NCI-H2107 treated with DMSO at 0.1 percent for 48 hours (cell line): ENCODE measurements at regions not wholly inside any gene's neighbourhood (a gene's known extent, or its start where the extent isn't known, plus 50 kb on each side); places are given as distances from the start of the nearest gene placed in this dataset.
"Not testable (repeated sequence)": the region's sequence is repeated elsewhere in the genome, so short reads cannot be mapped to it uniquely, and the experiment has no call there.

Experiments used
- DNase-seq: peaks from one replicate; lab custom pipeline; 2025; ENCODE audit not compliant: unreplicated experiment; lab: John Stamatoyannopoulos, UW

- no peak for DNase-seq
Measured at GRCh38 chr13:75963302-75963701, 327.2 kb downstream of the LMO7 start.

- no peak for DNase-seq
Measured at GRCh38 chr13:75961911-75962310, 325.8 kb downstream of the LMO7 start.

- DNase-seq: no peak
Measured at GRCh38 chr13:75960538-75960994, 324.4 kb downstream of the LMO7 start.

- peak; percentile 1 for DNase-seq
Measured at GRCh38 chr13:75959861-75960481, 323.8 kb downstream of the LMO7 start.

DNA sequence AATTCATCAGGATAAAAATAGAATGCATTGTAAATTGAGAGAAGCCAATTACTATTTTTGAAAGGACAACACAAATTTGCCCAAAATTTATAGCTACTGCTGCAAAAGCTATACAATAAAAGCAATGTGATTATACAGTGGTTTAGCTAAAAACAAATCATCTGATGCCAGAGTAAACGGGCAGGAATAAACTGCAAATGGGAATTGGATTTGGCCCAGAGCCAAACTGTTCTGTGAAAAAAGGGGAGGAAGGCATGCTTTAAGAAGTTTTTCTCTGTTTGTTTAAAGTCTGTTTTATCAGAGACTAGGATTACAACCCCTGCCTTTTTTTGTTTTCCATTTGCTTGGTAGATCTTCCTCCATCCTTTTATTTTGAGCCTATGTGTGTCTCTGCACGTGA, 317.5 kb downstream of the LMO7 start:
- not testable (repeated sequence) for DNase-seq

- DNase-seq: no peak
Measured at GRCh38 chr13:75947448-75947847, 311.3 kb downstream of the LMO7 start.

DNA sequence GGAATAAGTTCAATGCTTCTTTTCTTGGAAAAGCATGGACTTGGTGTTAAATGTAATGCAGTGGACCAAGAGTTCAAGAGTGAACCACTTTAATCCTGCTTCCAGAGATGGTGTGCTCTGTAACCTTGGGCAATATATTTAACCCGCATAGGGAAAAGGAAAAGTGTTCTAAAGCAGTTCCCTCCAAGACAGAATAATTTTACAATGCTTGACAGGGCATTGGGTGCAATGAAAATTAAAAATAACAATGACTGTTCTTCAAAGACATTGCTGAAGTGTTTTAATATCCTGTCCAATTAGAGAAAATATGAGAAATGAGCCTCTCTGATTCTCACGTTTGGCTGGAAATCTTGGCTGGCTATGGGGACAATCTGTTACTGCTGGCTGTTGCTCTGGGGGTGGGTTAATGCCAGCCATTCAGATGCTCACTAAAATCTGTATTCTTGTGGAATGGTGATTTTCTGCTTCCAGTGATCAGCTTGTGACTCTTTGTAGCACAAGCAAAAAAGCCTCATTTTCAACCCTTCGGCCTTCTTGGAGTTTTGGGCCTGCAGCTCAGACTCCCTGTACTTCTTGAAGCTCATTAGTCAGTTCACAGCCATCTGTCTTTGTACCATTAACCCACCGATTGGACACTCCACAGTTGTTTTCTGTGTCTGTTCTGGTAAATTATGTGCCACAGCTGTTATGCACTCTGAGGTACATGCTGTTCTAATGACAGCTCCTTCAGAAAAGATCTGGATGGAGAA, 310.6 kb downstream of the LMO7 start:
- DNase-seq: no peak

GRCh38 chr13:75945841-75946482, 309.8 kb downstream of the LMO7 start:
- no peak for DNase-seq

- DNase-seq: no peak
Measured at GRCh38 chr13:75938811-75939560, 302.9 kb downstream of the LMO7 start.

- DNase-seq: no peak
Measured at GRCh38 chr13:75936791-75937190, 300.7 kb downstream of the LMO7 start.

GRCh38 chr13:75935805-75936204, 299.7 kb downstream of the LMO7 start:
- no peak for DNase-seq

- no peak for DNase-seq
Measured at GRCh38 chr13:75934889-75935288, 298.8 kb downstream of the LMO7 start.

- DNase-seq: no peak
Measured at GRCh38 chr13:75932636-75933035, 296.5 kb downstream of the LMO7 start.

GRCh38 chr13:75931116-75931515, 295.0 kb downstream of the LMO7 start:
- no peak for DNase-seq

- DNase-seq: no peak
Measured at GRCh38 chr13:75929076-75929475, 292.9 kb downstream of the LMO7 start.

DNA sequence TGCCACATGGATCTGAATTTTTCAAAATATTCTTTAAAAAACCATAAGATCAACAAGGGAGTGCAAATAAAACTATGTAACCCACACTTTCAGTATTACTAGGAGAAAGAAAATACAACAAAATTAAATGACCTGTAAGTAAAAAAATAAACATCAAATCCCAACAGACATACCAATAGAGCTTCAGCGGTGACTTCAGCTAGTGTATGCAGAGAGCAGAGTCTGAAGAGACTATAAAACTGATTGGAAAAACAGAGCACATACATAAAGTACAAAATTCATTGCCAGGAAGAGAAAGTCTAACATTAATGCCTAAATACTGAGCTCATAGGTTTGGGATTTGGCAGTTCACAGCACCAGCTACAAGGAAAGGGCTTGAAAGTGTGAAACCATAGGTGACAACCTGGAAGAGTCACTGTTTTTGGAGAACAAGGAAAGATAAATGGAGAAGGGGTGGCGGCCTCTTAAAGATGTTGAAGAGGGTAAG, 291.1 kb downstream of the LMO7 start:
- no peak for DNase-seq

DNA sequence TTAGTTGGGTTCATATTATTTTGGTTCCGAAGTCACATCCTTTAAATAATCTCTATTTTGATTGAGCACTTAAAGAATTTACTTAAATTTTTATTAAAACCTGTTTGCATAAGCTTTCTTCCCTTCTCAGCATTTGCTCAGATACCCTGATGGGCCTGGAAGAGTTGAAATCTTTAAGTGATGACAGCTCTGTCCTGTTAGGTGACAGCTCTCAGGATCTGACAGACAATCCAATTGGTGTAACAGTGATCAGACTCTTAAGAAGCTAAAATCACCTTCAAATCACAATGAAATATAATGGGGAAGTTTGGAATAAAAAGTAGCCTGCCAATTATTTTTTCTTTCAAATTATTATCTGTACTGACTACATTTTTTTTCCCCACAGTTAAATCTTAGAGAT, 284.4 kb downstream of the LMO7 start:
- no peak for DNase-seq

DNA sequence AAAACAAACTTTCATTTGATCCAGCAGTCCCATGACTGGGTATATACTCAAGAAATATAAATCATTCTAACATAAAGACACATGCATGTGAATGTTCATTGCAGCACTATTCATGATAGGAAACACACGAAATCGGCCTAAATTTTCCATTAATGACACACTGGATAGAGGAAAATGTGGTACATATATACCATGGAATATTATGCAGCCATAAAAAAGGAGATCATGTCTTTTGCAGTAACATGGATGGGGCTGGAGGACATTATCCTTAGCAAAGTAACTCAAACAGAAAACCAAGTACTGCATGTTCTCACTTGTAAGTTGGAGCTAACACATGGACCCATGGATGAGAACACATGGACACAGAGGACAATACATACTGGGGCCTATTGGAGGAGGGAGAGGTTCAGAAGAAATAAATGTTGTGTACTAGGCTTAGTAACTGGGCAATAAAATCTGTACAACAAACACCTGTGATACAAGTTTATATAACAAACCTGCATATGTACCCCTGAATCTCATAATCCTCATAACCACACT, 283.6 kb downstream of the LMO7 start:
- no peak for DNase-seq

DNA sequence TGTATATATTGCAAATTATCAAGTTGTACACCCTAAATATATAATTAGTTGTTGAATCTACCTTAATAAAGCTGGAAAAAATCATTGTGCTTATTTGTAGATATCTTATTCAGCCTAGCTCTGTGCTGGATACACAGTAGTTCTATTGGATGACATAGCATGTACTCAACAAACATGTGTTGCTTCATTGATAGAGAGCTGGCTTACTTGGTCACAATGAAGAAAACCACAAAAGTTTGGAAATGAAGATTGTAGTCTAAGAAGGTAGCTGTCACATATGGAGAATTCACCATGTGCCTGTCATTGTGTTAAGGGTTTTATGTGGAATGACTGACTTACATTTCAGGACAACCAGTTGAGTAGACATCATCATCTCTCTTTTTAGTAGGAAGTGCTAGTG, 278.9 kb downstream of the LMO7 start:
- DNase-seq: no peak

DNA sequence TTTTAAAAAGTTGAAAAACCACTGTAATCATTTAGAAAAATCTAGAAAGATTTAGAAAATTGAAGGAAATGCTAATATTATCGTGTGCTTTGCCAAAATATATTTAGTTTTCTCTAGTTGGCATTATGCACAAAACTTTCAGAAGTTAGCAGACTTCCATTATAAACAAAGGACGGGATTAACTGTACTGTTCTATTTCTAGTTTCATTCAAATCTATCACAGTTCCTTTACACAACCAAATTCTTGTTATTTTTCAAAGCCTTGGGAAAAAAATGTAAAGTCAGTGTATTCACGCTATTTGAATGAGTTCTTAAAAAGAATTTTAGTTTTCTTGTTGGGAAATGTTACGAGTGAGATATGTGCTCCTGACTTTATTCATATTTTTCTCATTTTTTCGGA, 277.8 kb downstream of the LMO7 start:
- DNase-seq: no peak

GRCh38 chr13:75910591-75910990, 274.5 kb downstream of the LMO7 start:
- no peak for DNase-seq
